ENCODE measurements at regions not wholly inside any gene's neighbourhood (a gene's known extent, or its start where the extent isn't known, plus 50 kb on each side); places are given as distances from the start of the nearest gene placed in this dataset.
"Not testable (repeated sequence)": the region's sequence is repeated elsewhere in the genome, so short reads cannot be mapped to it uniquely, and the experiment has no call there.

DNA sequence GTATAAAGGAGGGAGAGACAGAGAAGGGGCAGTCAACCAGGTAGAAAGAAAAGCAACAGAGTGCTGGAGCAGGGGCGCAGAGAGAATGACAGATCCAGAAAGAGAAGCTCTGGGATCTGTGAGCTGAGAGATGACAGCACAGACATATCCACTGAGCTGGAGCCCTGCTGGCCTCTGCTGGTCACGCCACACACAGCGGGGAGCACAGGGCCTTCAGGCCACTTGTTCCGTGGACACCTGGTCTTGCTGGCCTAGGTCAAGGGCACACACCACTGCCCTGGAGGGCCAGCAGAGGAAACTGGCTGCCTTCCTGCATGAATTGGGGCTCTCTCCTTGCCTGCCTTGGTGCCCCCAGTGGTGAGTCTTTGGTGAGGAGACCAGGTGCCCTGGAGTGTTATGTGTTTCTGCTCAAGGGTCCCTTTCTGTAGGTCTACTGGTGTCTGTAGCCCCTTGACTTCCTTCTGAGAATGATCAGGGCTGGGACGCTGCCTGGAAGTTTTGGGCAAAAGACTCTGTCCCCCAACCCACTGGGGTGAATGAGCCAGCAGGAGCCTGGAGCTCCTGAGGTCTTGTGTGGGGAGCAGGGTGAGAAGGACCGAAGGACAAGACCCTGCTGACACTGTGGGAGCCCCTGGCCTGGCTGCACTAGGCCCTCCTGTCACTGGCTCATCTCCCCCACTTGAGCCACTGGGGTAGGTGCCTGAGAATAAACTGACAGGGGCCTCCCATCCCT, 59.2 kb upstream of the ADAMTS2 start:
- Mint-ChIP-seq H3K27ac (no peak overlapping the region), H3K4me3 (no peak overlapping the region), H3K27me3 (no peaks in the 10 kb centered on the region), H3K36me3 (ENCODE audit: low read depth) (peaks cover 5% of the 10 kb centered on the region), H3K9me3 (peaks cover 22% of the 10 kb centered on the region), H3K4me1 (no peaks in the 10 kb centered on the region)
- TF ChIP-seq, protein P1, sequence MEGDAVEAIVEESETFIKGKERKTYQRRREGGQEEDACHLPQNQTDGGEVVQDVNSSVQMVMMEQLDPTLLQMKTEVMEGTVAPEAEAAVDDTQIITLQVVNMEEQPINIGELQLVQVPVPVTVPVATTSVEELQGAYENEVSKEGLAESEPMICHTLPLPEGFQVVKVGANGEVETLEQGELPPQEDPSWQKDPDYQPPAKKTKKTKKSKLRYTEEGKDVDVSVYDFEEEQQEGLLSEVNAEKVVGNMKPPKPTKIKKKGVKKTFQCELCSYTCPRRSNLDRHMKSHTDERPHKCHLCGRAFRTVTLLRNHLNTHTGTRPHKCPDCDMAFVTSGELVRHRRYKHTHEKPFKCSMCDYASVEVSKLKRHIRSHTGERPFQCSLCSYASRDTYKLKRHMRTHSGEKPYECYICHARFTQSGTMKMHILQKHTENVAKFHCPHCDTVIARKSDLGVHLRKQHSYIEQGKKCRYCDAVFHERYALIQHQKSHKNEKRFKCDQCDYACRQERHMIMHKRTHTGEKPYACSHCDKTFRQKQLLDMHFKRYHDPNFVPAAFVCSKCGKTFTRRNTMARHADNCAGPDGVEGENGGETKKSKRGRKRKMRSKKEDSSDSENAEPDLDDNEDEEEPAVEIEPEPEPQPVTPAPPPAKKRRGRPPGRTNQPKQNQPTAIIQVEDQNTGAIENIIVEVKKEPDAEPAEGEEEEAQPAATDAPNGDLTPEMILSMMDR (IDR thresholded peaks at IDR 0.05) = no peak
- ChIA-PET CTCF (no interaction called here), POLR2A (no interaction called here)
- intact Hi-C loops (cut with micrococcal nuclease) = no loop called here
- no peak for DNase-seq
- no peak for ATAC-seq (ENCODE audit: low read depth)

DNA sequence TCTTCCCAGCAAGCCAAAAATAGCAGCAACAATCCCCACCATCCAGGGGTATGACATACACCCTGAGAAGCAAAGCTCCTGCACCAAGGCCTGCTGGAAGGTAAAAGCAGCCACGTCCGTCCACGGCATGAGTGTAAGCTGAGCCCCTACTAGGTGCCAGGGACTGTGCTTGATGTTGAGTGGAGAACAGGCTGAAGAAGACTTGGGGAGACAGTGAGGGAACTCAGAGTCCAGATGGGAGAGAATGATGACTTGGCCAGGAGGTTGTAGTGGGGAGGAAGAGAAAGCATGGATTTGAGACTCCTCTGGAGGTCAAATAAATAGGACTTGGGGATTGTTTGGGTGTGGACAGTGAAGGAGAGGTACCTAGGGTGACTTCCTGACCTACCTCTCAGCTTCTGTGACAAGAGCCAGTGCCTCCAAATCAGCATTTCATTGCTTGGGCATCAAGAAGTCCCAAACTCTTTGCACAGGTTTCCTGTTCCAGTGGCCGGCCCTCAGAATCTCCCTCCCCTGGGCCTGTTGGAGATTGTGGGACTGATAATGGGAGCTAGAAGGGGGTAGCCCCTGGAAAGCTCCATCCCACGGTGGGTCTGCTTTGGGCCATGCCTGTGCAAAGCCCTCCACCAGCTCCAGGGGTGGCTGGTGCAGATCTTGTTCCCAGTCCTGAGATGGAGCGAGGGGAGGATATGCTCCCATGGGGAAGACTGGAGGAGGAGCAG, 58.3 kb upstream of the ADAMTS2 start:
- CTCF ChIA-PET = no interaction called here
- H3K4me3 Mint-ChIP-seq = no peak overlapping the region
- POLR2A ChIA-PET = no interaction called here
- H3K36me3 Mint-ChIP-seq (ENCODE audit: low read depth) = peaks cover 7% of the 10 kb centered on the region
- no peak overlapping the region for H3K27ac Mint-ChIP-seq
- TF ChIP-seq, protein P1 (IDR thresholded peaks at IDR 0.05) = no peak
- ATAC-seq (ENCODE audit: low read depth) = no peak
- no peak for DNase-seq
- H3K9me3 Mint-ChIP-seq = peaks cover 30% of the 10 kb centered on the region
- intact Hi-C loops (cut with micrococcal nuclease) = no loop called here
- H3K27me3 Mint-ChIP-seq = no peaks in the 10 kb centered on the region
- H3K4me1 Mint-ChIP-seq = no peaks in the 10 kb centered on the region

DNA sequence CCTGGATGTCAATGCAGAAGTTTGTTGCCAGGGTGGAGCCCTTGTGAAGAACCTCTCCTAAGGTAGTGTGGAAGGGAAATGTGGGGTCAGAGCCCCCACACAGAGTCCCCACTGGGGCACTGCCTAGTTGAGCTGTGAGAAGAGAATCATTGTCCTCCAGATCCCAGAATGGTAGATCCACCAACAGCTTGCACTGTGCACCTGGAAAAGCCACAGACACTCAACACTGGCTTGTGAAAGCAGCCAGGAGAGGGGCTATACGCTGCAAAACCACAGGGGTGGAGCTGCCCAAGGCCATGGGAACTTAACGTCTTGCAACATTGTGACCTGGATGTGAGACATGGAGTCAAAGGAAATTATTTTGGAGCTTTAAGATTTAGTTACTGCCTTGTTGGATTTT, 55.2 kb upstream of the ADAMTS2 start:
- not testable (repeated sequence) for H3K27ac Mint-ChIP-seq

DNA sequence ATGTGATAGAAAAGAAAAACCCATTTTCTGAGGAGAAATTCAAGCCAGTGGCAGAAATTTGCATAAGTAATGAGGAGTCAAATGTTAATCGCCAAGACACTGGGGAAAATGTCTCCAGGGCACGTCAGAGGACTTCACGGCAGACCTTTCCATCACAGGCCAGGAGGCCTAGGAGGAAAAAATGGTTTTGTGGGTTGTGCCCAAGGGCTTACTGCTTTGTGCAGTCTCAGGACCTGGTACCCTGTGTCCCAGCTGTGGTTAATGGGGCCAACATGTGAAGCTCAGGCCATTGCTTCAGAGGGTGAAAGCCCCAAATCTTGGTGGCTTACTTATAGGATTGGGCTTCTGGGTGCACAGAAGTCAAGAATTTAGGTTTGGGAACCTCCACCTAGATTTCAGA, 54.8 kb upstream of the ADAMTS2 start:
- DNase-seq = no peak
- ATAC-seq (ENCODE audit: low read depth) = no peak
- peaks cover 33% of the 10 kb centered on the region for H3K9me3 Mint-ChIP-seq
- ChIA-PET POLR2A (no interaction called here), CTCF (no interaction called here)
- TF ChIP-seq, protein P1 (IDR thresholded peaks at IDR 0.05) = no peak
- H3K36me3 Mint-ChIP-seq (ENCODE audit: low read depth) = peaks cover 7% of the 10 kb centered on the region
- H3K4me3 Mint-ChIP-seq = no peak overlapping the region
- H3K27ac Mint-ChIP-seq = no peak overlapping the region
- H3K4me1 Mint-ChIP-seq = no peaks in the 10 kb centered on the region
- intact Hi-C loops (cut with micrococcal nuclease) = no loop called here
- H3K27me3 Mint-ChIP-seq = no peaks in the 10 kb centered on the region

More for the DNA sequence above, 55.2 kb upstream of the ADAMTS2 start:
- peaks cover 33% of the 10 kb centered on the region for H3K9me3 Mint-ChIP-seq
- POLR2A ChIA-PET; H3K27me3 Mint-ChIP-seq; intact Hi-C loops (cut with micrococcal nuclease); CTCF ChIA-PET; H3K36me3 Mint-ChIP-seq (ENCODE audit: low read depth); H3K4me3 Mint-ChIP-seq; DNase-seq; H3K4me1 Mint-ChIP-seq; ATAC-seq (ENCODE audit: low read depth): not testable (repeated sequence)

DNA sequence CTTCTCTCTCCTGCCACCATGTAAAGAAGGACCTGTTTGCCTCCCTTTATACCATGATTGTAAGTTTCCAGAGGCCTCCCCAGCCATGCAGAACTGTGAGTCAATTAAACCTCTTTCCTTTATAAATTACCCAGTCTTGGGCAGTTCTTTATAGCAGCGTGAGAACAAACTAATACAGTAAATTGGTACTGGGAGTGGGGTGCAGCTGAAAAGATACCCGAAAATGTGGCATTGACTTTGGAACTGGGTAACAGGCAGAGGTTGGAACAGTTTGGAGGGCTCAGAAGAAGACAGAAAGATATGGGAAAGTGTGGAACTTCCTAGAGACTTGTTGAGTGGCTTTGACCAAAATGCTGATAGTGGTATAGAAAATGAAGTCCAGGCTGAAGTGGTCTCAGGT, 54.1 kb upstream of the ADAMTS2 start:
- intact Hi-C loops (cut with micrococcal nuclease); DNase-seq; H3K27ac Mint-ChIP-seq; ATAC-seq (ENCODE audit: low read depth); H3K4me1 Mint-ChIP-seq; CTCF ChIA-PET; H3K36me3 Mint-ChIP-seq (ENCODE audit: low read depth); H3K27me3 Mint-ChIP-seq; H3K4me3 Mint-ChIP-seq; POLR2A ChIA-PET: not testable (repeated sequence)
- H3K9me3 Mint-ChIP-seq = peaks cover 33% of the 10 kb centered on the region

DNA sequence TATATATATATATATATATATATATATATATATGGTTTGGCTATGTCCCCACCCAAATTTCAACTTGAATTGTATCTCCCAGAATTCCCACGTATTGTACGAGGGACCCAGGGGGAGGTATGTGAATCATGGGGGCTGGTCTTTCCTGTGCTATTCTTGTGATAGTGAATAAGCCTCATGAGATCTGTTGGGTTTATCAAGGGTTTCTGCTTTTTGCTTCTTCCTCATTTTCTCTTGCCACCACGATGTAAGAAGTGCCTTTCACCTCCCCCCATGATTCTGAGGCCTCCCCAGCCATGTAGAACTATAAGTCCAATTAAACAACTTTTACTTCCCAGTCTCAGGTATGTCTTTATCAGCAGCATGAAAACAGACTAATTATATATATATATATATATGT, 52.3 kb upstream of the ADAMTS2 start:
- Mint-ChIP-seq H3K36me3 (ENCODE audit: low read depth) (peaks cover 7% of the 10 kb centered on the region), H3K4me1 (no peaks in the 10 kb centered on the region), H3K9me3 (peaks cover 39% of the 10 kb centered on the region), H3K27ac (no peak overlapping the region), H3K4me3 (no peak overlapping the region), H3K27me3 (no peaks in the 10 kb centered on the region)
- TF ChIP-seq, protein P1 (IDR thresholded peaks at IDR 0.05) = no peak
- DNase-seq (no peak), ATAC-seq (ENCODE audit: low read depth) (no peak)
- intact Hi-C loops (cut with micrococcal nuclease) = no loop called here
- POLR2A ChIA-PET = no interaction called here
- CTCF ChIA-PET = no interaction called here

Measured in activated B cell treated with CpG ODN at 0.5 μM for 24 hours (primary cell).